ENCODE measurements at regions not wholly inside any gene's neighbourhood (a gene's known extent, or its start where the extent isn't known, plus 50 kb on each side); places are given as distances from the start of the nearest gene placed in this dataset.

DNA sequence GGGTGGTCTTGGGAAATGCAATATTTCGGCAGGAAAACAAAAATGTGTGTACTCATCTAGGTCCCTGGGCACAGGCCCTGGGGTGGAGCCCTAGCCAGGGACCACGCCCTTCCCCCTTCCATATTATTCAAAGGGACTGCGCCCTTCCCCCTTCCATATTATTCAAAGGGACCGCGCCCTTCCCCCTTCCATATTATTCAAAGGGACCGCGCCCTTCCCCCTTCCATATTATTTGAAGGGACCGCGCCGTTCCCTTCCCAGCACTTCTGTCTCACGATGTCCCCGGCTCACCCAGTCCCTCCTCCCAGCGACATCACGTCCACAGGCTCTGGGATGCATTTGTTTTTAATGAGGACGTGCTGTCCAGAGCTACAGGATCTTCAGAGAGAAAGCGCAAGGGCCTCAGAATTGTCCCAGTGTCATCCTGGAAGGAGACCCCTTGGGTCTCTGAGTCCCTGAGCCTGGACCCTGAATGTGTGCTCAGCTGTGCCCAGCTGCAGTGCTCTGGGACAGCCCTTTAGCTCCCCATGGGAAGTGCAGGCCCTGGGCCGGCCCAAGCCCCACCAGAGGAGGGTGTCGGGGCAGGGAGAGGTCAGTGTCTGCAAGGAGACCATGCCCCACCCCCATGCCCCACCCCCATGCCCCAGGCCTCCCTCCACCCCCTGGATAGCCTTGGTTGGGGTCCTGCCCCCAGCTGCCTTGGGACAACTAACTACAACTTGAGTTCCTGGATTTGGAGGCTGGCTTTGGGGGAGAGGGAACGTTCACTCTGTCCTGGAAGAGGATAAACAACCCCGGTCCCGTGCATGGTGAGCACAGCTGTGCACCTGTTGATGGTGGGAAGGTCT lies 810.0 kb downstream of the BRD1 start:
- no peak for DNase-seq
- Mint-ChIP-seq H3K4me1 (no peaks in the 10 kb centered on the region), H3K27me3 (no peaks in the 10 kb centered on the region), H3K9me3 (ENCODE audit: insufficient read depth) (no peaks in the 10 kb centered on the region), H3K4me3 (no peak overlapping the region), H3K27ac (no peak overlapping the region)
- WGBS (ENCODE audit: insufficient coverage) = 84% methylated on average over 13 of the region's 21 CpGs
- no peaks in the 10 kb centered on the region for H3K4me1 ChIP-seq (ENCODE audit: control insufficient read depth in 2 of 2, insufficient read depth in 2 of 2, low read length in 2 of 2)
- H4K20me1 ChIP-seq (ENCODE audit: control insufficient read depth, insufficient read depth, low read length, poor library complexity, severe bottlenecking) = no peaks in the 10 kb centered on the region
- no peaks in the 10 kb centered on the region for H3K36me3 ChIP-seq (replicated peaks in 1 of 2; ENCODE audit: control extremely low read depth in 1 of 2, control insufficient read depth in 1 of 2, extremely low read depth in 1 of 2, insufficient read depth in 2 of 2, low read length in 1 of 2)
- H3K4me3 ChIP-seq (ENCODE audit: control extremely low read depth in 1 of 5, extremely low read depth in 1 of 5, insufficient read depth in 1 of 5, low read depth in 2 of 5, low read length in 4 of 5) = no peak overlapping the region
- H3K27ac ChIP-seq (ENCODE audit: low read length in 2 of 2) = no peak overlapping the region
- H3K9me3 ChIP-seq (ENCODE audit: control extremely low read depth in 1 of 3, control insufficient read depth in 2 of 3, insufficient read depth in 1 of 3, low read length in 2 of 3) = peaks cover 0 to 6% (median 0%) of the 10 kb centered on the region in 3 donors
- no peak for ATAC-seq (ENCODE audit: low read depth)
- no peak overlapping the region for H3K4me2 ChIP-seq (replicated peaks; ENCODE audit: low read depth, low read length, poor library complexity, severe bottlenecking)
- ChIA-PET POLR2A (no interaction called here), CTCF (no interaction called here)
- no peak overlapping the region for H3K9ac ChIP-seq (ENCODE audit: low read length)
- TF ChIP-seq, protein P1, sequence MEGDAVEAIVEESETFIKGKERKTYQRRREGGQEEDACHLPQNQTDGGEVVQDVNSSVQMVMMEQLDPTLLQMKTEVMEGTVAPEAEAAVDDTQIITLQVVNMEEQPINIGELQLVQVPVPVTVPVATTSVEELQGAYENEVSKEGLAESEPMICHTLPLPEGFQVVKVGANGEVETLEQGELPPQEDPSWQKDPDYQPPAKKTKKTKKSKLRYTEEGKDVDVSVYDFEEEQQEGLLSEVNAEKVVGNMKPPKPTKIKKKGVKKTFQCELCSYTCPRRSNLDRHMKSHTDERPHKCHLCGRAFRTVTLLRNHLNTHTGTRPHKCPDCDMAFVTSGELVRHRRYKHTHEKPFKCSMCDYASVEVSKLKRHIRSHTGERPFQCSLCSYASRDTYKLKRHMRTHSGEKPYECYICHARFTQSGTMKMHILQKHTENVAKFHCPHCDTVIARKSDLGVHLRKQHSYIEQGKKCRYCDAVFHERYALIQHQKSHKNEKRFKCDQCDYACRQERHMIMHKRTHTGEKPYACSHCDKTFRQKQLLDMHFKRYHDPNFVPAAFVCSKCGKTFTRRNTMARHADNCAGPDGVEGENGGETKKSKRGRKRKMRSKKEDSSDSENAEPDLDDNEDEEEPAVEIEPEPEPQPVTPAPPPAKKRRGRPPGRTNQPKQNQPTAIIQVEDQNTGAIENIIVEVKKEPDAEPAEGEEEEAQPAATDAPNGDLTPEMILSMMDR (IDR thresholded peaks at IDR 0.05) = no peak
- no peak for TF ChIP-seq EZH2 (IDR thresholded peaks at IDR 0.05; ENCODE audit: borderline replicate concordance, insufficient read depth, low read depth, low read length, poor library complexity, severe bottlenecking)
- H3K79me2 ChIP-seq (ENCODE audit: control insufficient read depth, insufficient read depth, low read length) = no peaks in the 10 kb centered on the region
- H2AFZ ChIP-seq (ENCODE audit: insufficient read depth, low read depth, low read length, poor library complexity, severe bottlenecking) = no peak overlapping the region
- intact Hi-C loops (cut with micrococcal nuclease) = no loop called here
- no peaks in the 10 kb centered on the region for H3K27me3 ChIP-seq (replicated peaks in 1 of 4; ENCODE audit: control extremely low read depth in 1 of 4, control insufficient read depth in 3 of 4, insufficient read depth in 4 of 4, low read length in 3 of 4)

DNA sequence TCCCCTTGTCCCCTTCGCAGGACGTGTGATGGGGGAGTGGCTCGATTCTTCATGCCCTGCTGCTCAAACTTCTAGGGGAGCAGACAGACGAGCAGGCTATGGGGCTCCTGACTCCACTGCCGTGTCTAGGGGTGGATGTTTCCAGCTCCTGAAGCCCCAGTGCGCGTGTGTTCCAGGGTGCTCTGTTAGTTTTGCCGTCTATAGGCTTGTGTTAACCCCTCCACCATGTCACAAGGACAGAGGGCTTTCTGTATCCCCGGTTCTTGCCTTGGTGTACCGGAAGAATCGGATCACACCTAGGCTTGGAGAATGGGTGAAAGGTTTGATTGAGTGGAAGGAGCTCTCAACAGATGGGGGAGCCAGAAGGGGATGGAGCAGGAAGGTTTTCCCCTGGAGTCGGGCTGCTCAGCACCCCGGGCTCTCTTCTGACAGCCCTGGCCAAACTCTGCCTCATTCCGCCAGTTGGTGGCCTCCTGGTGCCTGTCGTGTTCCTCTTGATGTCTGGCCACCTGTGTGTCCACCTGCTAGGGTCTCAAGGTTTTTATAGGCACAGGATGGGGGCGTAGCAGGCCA lies 810.7 kb downstream of the BRD1 start:
- no peak overlapping the region for H2AFZ ChIP-seq (ENCODE audit: insufficient read depth, low read depth, low read length, poor library complexity, severe bottlenecking)
- no peaks in the 10 kb centered on the region for H3K4me1 ChIP-seq (ENCODE audit: control insufficient read depth in 2 of 2, insufficient read depth in 2 of 2, low read length in 2 of 2)
- H3K36me3 ChIP-seq (replicated peaks in 1 of 2; ENCODE audit: control extremely low read depth in 1 of 2, control insufficient read depth in 1 of 2, extremely low read depth in 1 of 2, insufficient read depth in 2 of 2, low read length in 1 of 2) = no peaks in the 10 kb centered on the region
- intact Hi-C loops (cut with micrococcal nuclease) = no loop called here
- ATAC-seq (ENCODE audit: low read depth) = no peak
- Mint-ChIP-seq H3K27ac (no peak overlapping the region), H3K27me3 (no peaks in the 10 kb centered on the region), H3K4me1 (no peaks in the 10 kb centered on the region), H3K9me3 (ENCODE audit: insufficient read depth) (no peaks in the 10 kb centered on the region), H3K4me3 (no peak overlapping the region)
- TF ChIP-seq, protein P1 (IDR thresholded peaks at IDR 0.05) = no peak
- TF ChIP-seq EZH2 (IDR thresholded peaks at IDR 0.05; ENCODE audit: borderline replicate concordance, insufficient read depth, low read depth, low read length, poor library complexity, severe bottlenecking) = no peak
- H4K20me1 ChIP-seq (ENCODE audit: control insufficient read depth, insufficient read depth, low read length, poor library complexity, severe bottlenecking) = no peaks in the 10 kb centered on the region
- H3K4me3 ChIP-seq (ENCODE audit: control extremely low read depth in 1 of 5, extremely low read depth in 1 of 5, insufficient read depth in 1 of 5, low read depth in 2 of 5, low read length in 4 of 5) = no peak overlapping the region
- CTCF ChIA-PET = no interaction called here
- no peak overlapping the region for H3K9ac ChIP-seq (ENCODE audit: low read length)
- no peak overlapping the region for H3K27ac ChIP-seq (ENCODE audit: low read length in 2 of 2)
- H3K4me2 ChIP-seq (replicated peaks; ENCODE audit: low read depth, low read length, poor library complexity, severe bottlenecking) = no peak overlapping the region
- H3K27me3 ChIP-seq (replicated peaks in 1 of 4; ENCODE audit: control extremely low read depth in 1 of 4, control insufficient read depth in 3 of 4, insufficient read depth in 4 of 4, low read length in 3 of 4) = no peaks in the 10 kb centered on the region
- H3K9me3 ChIP-seq (ENCODE audit: control extremely low read depth in 1 of 3, control insufficient read depth in 2 of 3, insufficient read depth in 1 of 3, low read length in 2 of 3) = peaks cover 0 to 6% (median 0%) of the 10 kb centered on the region in 3 donors
- DNase-seq = no peak
- POLR2A ChIA-PET = no interaction called here
- WGBS (ENCODE audit: insufficient coverage) = 75% methylated on average over 13 of the region's 16 CpGs
- no peaks in the 10 kb centered on the region for H3K79me2 ChIP-seq (ENCODE audit: control insufficient read depth, insufficient read depth, low read length)
